HFFc6 (cell line): ENCODE measurements at regions not wholly inside any gene's neighbourhood (a gene's known extent, or its start where the extent isn't known, plus 50 kb on each side); places are given as distances from the start of the nearest gene placed in this dataset.

Experiments
- DNase-seq: peaks from one replicate; pipeline ENCODE4 v3.0.0-alpha.2; 2018
- H3K27ac Mint-ChIP-seq: 2 replicates; pipeline ENCODE4 v1.8.0; 2020; ENCODE audit warnings: mild to moderate bottlenecking, mixed read lengths
- H3K27me3 Mint-ChIP-seq: 2 replicates; pipeline ENCODE4 v1.8.0; 2021; ENCODE audit warnings: mild to moderate bottlenecking, moderate library complexity, mixed read lengths; ENCODE audit not compliant: insufficient read depth
- H3K36me3 Mint-ChIP-seq: 2 replicates; pipeline ENCODE4 v1.8.0; 2021; ENCODE audit warnings: low read depth, mixed read lengths
- H3K4me1 Mint-ChIP-seq: 2 replicates; pipeline ENCODE4 v1.8.0; 2020; ENCODE audit warnings: low read depth, mixed read lengths
- H3K4me3 Mint-ChIP-seq: 2 replicates; pipeline ENCODE4 v1.8.0; 2020; ENCODE audit warnings: mild to moderate bottlenecking, moderate library complexity, mixed read lengths
- H3K9me3 Mint-ChIP-seq: 2 replicates; pipeline ENCODE4 v1.8.0; 2020; ENCODE audit warnings: mild to moderate bottlenecking, mixed read lengths
- TF ChIP-seq, protein P1 (sequence below): fragments of 200-600 bp; sonication (generic); IDR thresholded peaks from 2 replicates; pipeline ENCODE4 v1.5.0; 2021; ENCODE audit warnings: antibody characterized with exemption, mild to moderate bottlenecking

DNA sequence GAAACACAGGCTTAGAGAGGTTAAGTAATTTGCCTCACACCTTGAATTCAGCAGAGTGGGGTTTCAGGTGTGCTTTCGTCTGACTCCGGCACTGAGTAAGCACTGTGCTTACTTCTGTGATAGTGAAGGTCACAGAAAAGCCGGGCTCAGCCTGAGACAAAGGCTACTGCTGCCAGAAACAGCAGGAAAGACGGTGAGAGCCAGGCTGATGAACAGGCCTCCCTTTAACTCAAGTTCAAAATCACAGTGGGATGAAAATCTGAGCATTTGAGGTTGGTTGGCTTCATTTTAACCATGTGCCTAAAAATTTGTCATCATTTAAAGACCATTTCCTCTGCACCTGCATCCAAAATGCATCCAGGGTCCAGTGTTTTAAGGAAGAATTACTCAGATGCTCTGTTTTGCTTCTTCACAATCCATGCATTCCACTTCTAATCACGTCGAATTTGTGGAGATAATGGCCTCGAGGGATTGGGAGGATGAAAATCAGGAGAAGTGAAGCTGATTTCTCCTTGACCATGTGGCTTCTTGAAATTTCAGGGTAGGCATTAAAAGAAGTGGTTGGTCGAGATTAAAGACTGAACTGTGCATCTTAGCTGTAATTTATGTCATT lies 121.2 kb upstream of the LNX1 start:
- H3K36me3 Mint-ChIP-seq, result no peaks in the 10 kb centered on the region; the same call in 1 of the 2 replicates
- H3K27me3 Mint-ChIP-seq, result peaks cover 6% of the 10 kb centered on the region
- no peak overlapping the region for H3K27ac Mint-ChIP-seq
- H3K9me3 Mint-ChIP-seq, result no peaks in the 10 kb centered on the region
- TF ChIP-seq, protein P1, sequence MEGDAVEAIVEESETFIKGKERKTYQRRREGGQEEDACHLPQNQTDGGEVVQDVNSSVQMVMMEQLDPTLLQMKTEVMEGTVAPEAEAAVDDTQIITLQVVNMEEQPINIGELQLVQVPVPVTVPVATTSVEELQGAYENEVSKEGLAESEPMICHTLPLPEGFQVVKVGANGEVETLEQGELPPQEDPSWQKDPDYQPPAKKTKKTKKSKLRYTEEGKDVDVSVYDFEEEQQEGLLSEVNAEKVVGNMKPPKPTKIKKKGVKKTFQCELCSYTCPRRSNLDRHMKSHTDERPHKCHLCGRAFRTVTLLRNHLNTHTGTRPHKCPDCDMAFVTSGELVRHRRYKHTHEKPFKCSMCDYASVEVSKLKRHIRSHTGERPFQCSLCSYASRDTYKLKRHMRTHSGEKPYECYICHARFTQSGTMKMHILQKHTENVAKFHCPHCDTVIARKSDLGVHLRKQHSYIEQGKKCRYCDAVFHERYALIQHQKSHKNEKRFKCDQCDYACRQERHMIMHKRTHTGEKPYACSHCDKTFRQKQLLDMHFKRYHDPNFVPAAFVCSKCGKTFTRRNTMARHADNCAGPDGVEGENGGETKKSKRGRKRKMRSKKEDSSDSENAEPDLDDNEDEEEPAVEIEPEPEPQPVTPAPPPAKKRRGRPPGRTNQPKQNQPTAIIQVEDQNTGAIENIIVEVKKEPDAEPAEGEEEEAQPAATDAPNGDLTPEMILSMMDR, result no peak
- no peak overlapping the region for H3K4me3 Mint-ChIP-seq
- peaks cover 73% of the 10 kb centered on the region for H3K4me1 Mint-ChIP-seq
- no peak for DNase-seq

DNA sequence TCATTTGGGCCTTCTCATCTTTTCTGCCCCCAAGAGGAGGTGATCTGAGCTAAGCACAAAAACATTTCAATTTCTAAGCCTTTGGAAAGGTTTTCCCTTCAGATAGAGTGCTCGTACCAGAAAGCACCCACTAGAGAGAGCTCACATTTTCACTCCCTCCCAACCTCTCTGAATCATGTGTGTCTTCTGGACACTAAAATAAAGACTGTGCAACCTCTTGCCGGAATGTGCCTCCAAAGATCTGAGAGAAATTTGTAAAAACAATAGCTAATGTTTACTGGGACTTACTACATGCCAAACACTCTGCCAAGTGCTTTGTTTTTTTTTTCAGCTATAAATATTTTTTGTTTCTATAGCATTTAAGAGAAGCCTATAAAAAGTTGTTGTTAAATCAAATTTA lies 120.6 kb upstream of the LNX1 start:
- no peak overlapping the region for H3K4me3 Mint-ChIP-seq
- DNase-seq, result no peak
- H3K27ac Mint-ChIP-seq, result peak overlapping the region; percentile 37; the same call in 1 of the 2 replicates
- no peaks in the 10 kb centered on the region for H3K9me3 Mint-ChIP-seq
- no peaks in the 10 kb centered on the region; the same call in 1 of the 2 replicates for H3K36me3 Mint-ChIP-seq
- H3K27me3 Mint-ChIP-seq, result peaks cover 4% of the 10 kb centered on the region
- peaks cover 73% of the 10 kb centered on the region for H3K4me1 Mint-ChIP-seq
- TF ChIP-seq, protein P1, result no peak

DNA sequence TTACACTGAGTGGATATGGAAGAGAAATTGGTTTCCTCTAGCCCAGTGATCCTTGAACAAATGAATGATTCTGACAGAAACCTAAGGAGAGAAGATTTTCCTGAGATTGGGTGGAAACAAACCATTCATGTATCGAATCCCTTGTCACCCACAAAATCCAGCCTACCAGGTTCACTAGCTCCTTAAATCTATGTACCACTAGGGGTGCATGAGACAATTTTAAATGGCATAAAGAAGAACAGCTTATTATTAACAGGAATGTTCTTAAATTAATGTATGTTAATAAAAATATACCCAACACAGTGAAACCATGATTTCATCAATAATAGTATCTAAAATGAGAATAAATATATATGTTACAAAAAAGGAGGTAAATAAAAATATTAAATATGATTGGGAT lies 118.4 kb upstream of the LNX1 start:
- DNase-seq, result no peak
- H3K27ac Mint-ChIP-seq, result no peak overlapping the region
- H3K9me3 Mint-ChIP-seq, result no peaks in the 10 kb centered on the region
- peaks cover 4% of the 10 kb centered on the region for H3K27me3 Mint-ChIP-seq
- peaks cover 73% of the 10 kb centered on the region for H3K4me1 Mint-ChIP-seq
- no peak overlapping the region for H3K4me3 Mint-ChIP-seq
- TF ChIP-seq, protein P1, result peak; percentile 66
- no peaks in the 10 kb centered on the region; the same call in 1 of the 2 replicates for H3K36me3 Mint-ChIP-seq

DNA sequence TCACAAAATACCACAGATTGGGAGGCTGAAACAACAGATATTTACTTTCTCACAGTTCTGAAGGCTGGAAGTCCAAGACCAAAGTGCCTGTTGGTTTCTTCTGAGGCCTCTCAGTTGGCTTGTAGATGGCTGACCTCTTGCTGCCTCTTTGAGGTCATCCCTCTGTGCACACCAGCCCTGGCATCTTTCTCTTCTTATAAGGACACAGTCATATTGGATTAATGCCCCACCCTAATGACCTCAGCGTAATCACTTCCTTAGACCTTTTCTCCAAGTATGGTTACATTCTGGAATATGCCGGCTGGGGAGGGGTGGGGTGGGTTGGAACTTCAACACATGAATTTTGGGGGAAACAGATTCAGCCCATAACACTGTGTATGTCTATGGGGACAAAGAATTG lies 116.2 kb upstream of the LNX1 start:
- no peak overlapping the region for H3K4me3 Mint-ChIP-seq
- H3K36me3 Mint-ChIP-seq, result no peaks in the 10 kb centered on the region; the same call in 1 of the 2 replicates
- H3K27me3 Mint-ChIP-seq, result peaks cover 4% of the 10 kb centered on the region
- H3K9me3 Mint-ChIP-seq, result no peaks in the 10 kb centered on the region
- no peak overlapping the region for H3K27ac Mint-ChIP-seq
- peaks cover 70% of the 10 kb centered on the region for H3K4me1 Mint-ChIP-seq
- TF ChIP-seq, protein P1, result no peak
- DNase-seq, result no peak

DNA sequence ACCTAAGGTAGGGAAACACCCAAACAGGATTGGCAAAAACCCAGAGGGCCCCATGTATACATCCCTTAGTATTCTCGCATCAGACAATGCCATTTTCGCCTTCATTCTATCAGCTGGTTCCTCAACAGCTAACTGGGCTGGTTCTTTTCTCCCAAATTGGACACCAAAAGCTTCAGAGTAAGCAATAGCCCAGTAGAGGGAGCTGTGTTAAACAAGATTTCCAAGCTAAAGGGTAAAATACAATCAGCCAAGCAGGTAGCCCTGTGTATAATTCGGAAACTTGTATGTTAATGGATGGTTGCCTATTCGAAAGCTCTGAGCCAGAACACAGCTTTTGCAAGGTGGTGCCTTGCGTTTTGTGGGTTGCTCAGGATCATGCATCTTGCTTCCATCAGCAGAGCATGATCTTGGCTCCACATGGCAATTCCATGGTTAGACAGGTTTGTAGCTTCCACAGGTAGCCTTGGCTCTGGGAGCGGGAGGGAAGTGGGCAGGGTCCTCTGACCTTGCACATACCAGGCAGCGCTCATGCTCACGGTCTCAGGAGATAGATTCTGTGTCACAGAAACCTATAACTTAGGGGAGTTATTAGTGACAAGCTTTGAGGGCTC lies 115.2 kb upstream of the LNX1 start:
- H3K9me3 Mint-ChIP-seq, result no peaks in the 10 kb centered on the region
- H3K27ac Mint-ChIP-seq, result peak overlapping the region; percentile 75; the same call in 1 of the 2 replicates
- DNase-seq, result peak; percentile 66
- H3K4me3 Mint-ChIP-seq, result peak overlapping the region; percentile 6; the same call in 1 of the 2 replicates
- no peaks in the 10 kb centered on the region; the same call in 1 of the 2 replicates for H3K36me3 Mint-ChIP-seq
- H3K4me1 Mint-ChIP-seq, result peaks cover 68% of the 10 kb centered on the region
- peaks cover 4% of the 10 kb centered on the region for H3K27me3 Mint-ChIP-seq
- TF ChIP-seq, protein P1, result peak; percentile 86
